K562 (cell line): ENCODE measurements at regions not wholly inside any gene's neighbourhood (a gene's known extent, or its start where the extent isn't known, plus 50 kb on each side); places are given as distances from the start of the nearest gene placed in this dataset.

ENCODE experiments used
- ATAC-seq: fragments of 200-7000 bp; cut with Tn5 transposase; 3 replicates; pipeline ENCODE4 v1.9.1; 2020; ENCODE audit warnings: moderate library complexity
- BruUV-seq: library from RNA; stranded (reverse); fragments of 400-500 nt; replicated peaks from 2 replicates; lab custom pipeline; 2021; lab: Mats Ljungman, UMichigan
- CTCF ChIA-PET: fragments of 300-600 bp; formaldehyde crosslinking; extraction: SDS; loops from one replicate; lab custom pipeline; 2021; ENCODE audit warnings: low intra/inter-chr PET ratio; lab: Yijun Ruan, JAX
- POLR2A ChIA-PET: fragments of 300-600, 350-650 bp; sonication (Branson Sonifier 250); formaldehyde crosslinking; extraction: SDS; loops from one replicate; lab custom pipeline; 2021; ENCODE audit warnings: antibody characterized with exemption, inconsistent platforms; lab: Yijun Ruan, JAX
- DNase-seq, 4 experiments: peaks; one replicate each; pipeline versions ENCODE4 v3.0.0 to v3.0.0-alpha.2; 2011 to 2018; ENCODE audit warnings: low spot score in 3 of 4, mixed read lengths in 3 of 4; ENCODE audit errors: extremely low read depth in 1 of 4
- FAIRE-seq: peaks from 2 replicates; lab custom pipeline; 2011; peaks lifted over from hg19 to GRCh38; lab: Jason Lieb, UNC
- H2AFZ ChIP-seq: 2 replicates; pipeline ENCODE4 v1.6.0; 2011; ENCODE audit warnings: low read depth, low read length, control low read depth, inconsistent platforms
- H3K27ac ChIP-seq: fragments of 200-600 bp; 3 replicates; pipeline ENCODE4 v1.8.0; 2011; ENCODE audit warnings: low read depth, mild to moderate bottlenecking, control low read depth, inconsistent platforms, low read length, moderate library complexity, mixed read lengths; ENCODE audit errors: extremely low read depth
- H3K27me3 ChIP-seq, 2 experiments: fragments of 300-600 bp in 1 of 2; 2 replicates in 1 of 2; 3 replicates in 1 of 2; pipeline versions ENCODE4 v1.6.0 to v1.8.0; 2011; ENCODE audit warnings: inconsistent platforms in 2 of 2, low read length in 2 of 2, mild to moderate bottlenecking in 1 of 2, mixed read lengths in 1 of 2, moderate library complexity in 1 of 2; ENCODE audit not compliant: control insufficient read depth in 2 of 2, insufficient read depth in 2 of 2
- H3K36me3 ChIP-seq: fragments of 300-600 bp; 3 replicates; pipeline ENCODE4 v1.8.0; 2011; ENCODE audit warnings: mild to moderate bottlenecking, low read length, inconsistent platforms; ENCODE audit not compliant: control insufficient read depth, insufficient read depth
- H3K4me1 ChIP-seq, 2 experiments: fragments of 200-600 bp in 1 of 2; replicated peaks in 1 of 2; 2 replicates in 1 of 2; 3 replicates in 1 of 2; pipeline versions ENCODE4 v1.5.1 to v1.8.0; 2011; ENCODE audit warnings: inconsistent platforms in 2 of 2, low read length in 2 of 2, mild to moderate bottlenecking in 1 of 2, mixed read lengths in 1 of 2, moderate library complexity in 1 of 2; ENCODE audit not compliant: control insufficient read depth in 2 of 2, insufficient read depth in 2 of 2
- H3K4me2 ChIP-seq: 2 replicates; pipeline ENCODE4 v1.6.1; 2011; ENCODE audit warnings: low read length, control low read depth, inconsistent platforms, mixed read lengths; ENCODE audit not compliant: insufficient read depth
- H3K4me3 ChIP-seq: fragments of 200-600 bp; sonication (generic), shearing (Covaris generic); 2 replicates; pipeline ENCODE4 v1.5.1; 2016; ENCODE audit warnings: control low read depth, inconsistent platforms
- H3K79me2 ChIP-seq: fragments of 200-600 bp; 3 replicates; pipeline ENCODE4 v1.8.0; 2011; ENCODE audit warnings: low read length, inconsistent platforms; ENCODE audit not compliant: control insufficient read depth, insufficient read depth
- H3K9ac ChIP-seq, 2 experiments: 2 replicates each; pipeline versions ENCODE4 v1.6.0 to v1.6.1; 2011; ENCODE audit warnings: low read depth in 2 of 2, low read length in 2 of 2, control low read depth in 1 of 2, inconsistent platforms in 1 of 2, mild to moderate bottlenecking in 1 of 2, mixed read lengths in 1 of 2; ENCODE audit not compliant: insufficient read depth in 1 of 2
- H3K9me1 ChIP-seq: one replicate; pipeline ENCODE4 v1.6.0; 2011; ENCODE audit warnings: inconsistent platforms, mild to moderate bottlenecking, low read length, moderate library complexity; ENCODE audit not compliant: control insufficient read depth, insufficient read depth
- H3K9me3 ChIP-seq: replicated peaks from 2 replicates; pipeline ENCODE4 v1.5.1; 2011; ENCODE audit warnings: low read depth, low read length, inconsistent platforms; ENCODE audit not compliant: control insufficient read depth, insufficient read depth
- H4K20me1 ChIP-seq: replicated peaks from 2 replicates; pipeline ENCODE4 v1.6.1; 2011; ENCODE audit warnings: low read length, inconsistent platforms, mixed read lengths; ENCODE audit not compliant: control insufficient read depth, insufficient read depth
- CBX8 ChIP-seq: fragments of 200-600 bp; sonication (generic); IDR thresholded peaks from 2 replicates; pipeline ENCODE4 v1.6.1; 2012; ENCODE audit warnings: borderline replicate concordance, mixed run types, low read depth, mild to moderate bottlenecking, moderate library complexity, mixed read lengths, low read length, control low read depth, inconsistent platforms; ENCODE audit not compliant: poor library complexity, severe bottlenecking; ENCODE audit errors: extremely low read depth
- ETV5 ChIP-seq: sonication (generic); formaldehyde crosslinking; IDR thresholded peaks from 2 replicates; pipeline ENCODE4 v1.4.0; 2020; ENCODE audit warnings: low read depth, mild to moderate bottlenecking, missing genetic modification reagents
- FOS ChIP-seq: IDR thresholded peaks from 3 replicates; pipeline ENCODE4 v1.6.1; 2011; ENCODE audit not compliant: insufficient read length; ENCODE audit errors: extremely low read depth
- MTA2 ChIP-seq: fragments of 450-650 bp; IDR thresholded peaks from 2 replicates; pipeline ENCODE4 v1.6.1; 2016; ENCODE audit warnings: low read depth
- NCOA1 ChIP-seq: fragments of 450-650 bp; IDR thresholded peaks from 2 replicates; pipeline ENCODE4 v1.6.1; 2016; ENCODE audit warnings: low read depth
- NR2F6 ChIP-seq: fragments of 450-650 bp; formaldehyde crosslinking; IDR thresholded peaks from 2 replicates; pipeline ENCODE4 v1.4.0; 2020; ENCODE audit warnings: mild to moderate bottlenecking
- RBBP5 ChIP-seq: fragments of 200-600 bp; sonication (generic); IDR thresholded peaks from 2 replicates; pipeline ENCODE4 v1.6.1; 2012; ENCODE audit warnings: borderline replicate concordance, mild to moderate bottlenecking, low read length, control low read depth, inconsistent platforms; ENCODE audit not compliant: insufficient read depth, poor library complexity, severe bottlenecking
- SIRT6 ChIP-seq: IDR thresholded peaks from one replicate; pipeline ENCODE4 v1.6.1; 2012; ENCODE audit warnings: low read depth, mild to moderate bottlenecking, control low read depth, inconsistent platforms, low read length, moderate library complexity
- SMC3 ChIP-seq: conservative IDR thresholded peaks from 2 replicates; pipeline ENCODE4 v1.6.1; 2011; ENCODE audit warnings: low read depth, low read length, improper control_type of control experiment; ENCODE audit not compliant: insufficient read depth
- ZNF436 ChIP-seq: fragments of 250-450, 450-650 bp; sonication (Bioruptor Pico); formaldehyde crosslinking; IDR thresholded peaks from 2 replicates; pipeline ENCODE4 v1.7.0; 2020; ENCODE audit warnings: mild to moderate bottlenecking
- ZNF764 ChIP-seq: fragments of 250-450 bp; sonication (Bioruptor Pico); IDR thresholded peaks from 2 replicates; pipeline ENCODE4 v1.4.0; 2020; ENCODE audit warnings: low read depth, mild to moderate bottlenecking, moderate library complexity
- WGBS: fragments of 100-300 bp; shearing (Covaris generic); methylation state at CpG from one replicate; pipeline ENCODE4 v1.1.6; 2016; ENCODE audit warnings: low coverage, mixed read lengths; ENCODE audit not compliant: insufficient coverage; ENCODE audit errors: missing lambda C conversion rate; 5-methylcytosine and 5-hydroxymethylcytosine counted together
- in situ Hi-C: fragments of 300-500 bp; cut with MboI; formaldehyde crosslinking; loops from 4 replicates; pipeline ENCODE4 v1.15.0; 2018; ENCODE audit warnings: inconsistent platforms, mixed read lengths
- intact Hi-C: fragments of 100-400 bp; cut with micrococcal nuclease; formaldehyde crosslinking; loops from 2 replicates; pipeline ENCODE4 v1.14.2; 2022
- TF ChIP-seq, protein P1 (sequence below), 2 experiments: fragments of 450-650 bp in 1 of 2; sonication (generic) in 1 of 2; formaldehyde crosslinking in 1 of 2; IDR thresholded peaks in 1 of 2; conservative IDR thresholded peaks in 1 of 2; 2 replicates each; pipeline versions ENCODE4 v1.6.1 to v1.8.1; 2016 to 2023; ENCODE audit warnings: mild to moderate bottlenecking in 2 of 2, moderate library complexity in 2 of 2, inconsistent platforms in 1 of 2, missing genetic modification reagents in 1 of 2
- TF ChIP-seq, protein P2 (sequence below), 2 experiments: IDR thresholded peaks in 1 of 2; conservative IDR thresholded peaks in 1 of 2; 2 replicates each; pipeline ENCODE4 v1.6.1; 2016; ENCODE audit warnings: low read depth in 2 of 2, mild to moderate bottlenecking in 1 of 2, missing compliant biosample characterization in 1 of 2, missing genetic modification characterization in 1 of 2, moderate library complexity in 1 of 2

DNA sequence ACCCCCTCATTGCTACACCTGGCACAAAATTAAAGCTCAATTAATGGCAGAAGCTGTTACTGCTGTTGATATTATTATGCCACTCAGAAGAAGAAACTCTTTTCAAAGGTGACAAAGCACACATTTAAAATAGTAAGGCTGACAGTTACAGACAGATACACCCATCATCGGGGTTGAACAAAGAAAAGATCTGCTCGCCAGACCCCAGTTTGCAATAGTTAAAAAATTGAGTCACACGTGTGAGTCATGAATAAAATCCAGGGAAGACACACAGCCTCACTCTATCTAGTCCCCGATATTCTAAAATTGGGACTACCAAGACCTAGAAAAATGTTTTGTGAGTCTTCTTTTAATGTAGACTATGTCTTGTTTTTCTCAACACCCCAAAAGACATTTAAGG lies 330.0 kb upstream of the SOX9 start (continued):
- TF ChIP-seq, protein P1, sequence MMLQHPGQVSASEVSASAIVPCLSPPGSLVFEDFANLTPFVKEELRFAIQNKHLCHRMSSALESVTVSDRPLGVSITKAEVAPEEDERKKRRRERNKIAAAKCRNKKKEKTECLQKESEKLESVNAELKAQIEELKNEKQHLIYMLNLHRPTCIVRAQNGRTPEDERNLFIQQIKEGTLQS (IDR thresholded peaks at IDR 0.05): no peak
- TF ChIP-seq, protein P1 (CRISPR knock-in tag; conservative IDR thresholded peaks at IDR 0.05): no peak
- no peak for TF ChIP-seq SMC3
- TF ChIP-seq ETV5: no peak
- no peak for TF ChIP-seq NCOA1

DNA sequence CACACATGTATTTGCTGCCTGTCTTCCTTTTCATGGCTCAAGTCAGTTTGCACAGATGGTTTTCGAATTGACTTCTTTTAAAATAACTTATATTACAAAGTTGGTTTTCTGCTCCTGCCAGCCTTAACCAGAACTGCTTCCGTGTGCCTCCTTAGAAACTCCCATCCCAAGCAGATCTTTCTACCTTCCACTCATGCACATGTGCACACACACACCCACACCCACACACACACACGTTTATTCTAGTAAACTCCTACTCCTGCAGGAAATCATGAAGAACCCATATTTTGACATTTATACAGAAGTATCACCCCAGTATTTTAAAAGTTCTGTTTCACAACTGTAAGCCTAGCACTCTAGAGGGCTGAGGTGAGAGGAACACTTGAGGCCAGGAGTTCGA lies 329.5 kb upstream of the SOX9 start:
- BruUV-seq: no TSS peak
- Histone ChIP-seq H3K27me3 (no peaks in the 10 kb centered on the region), H3K9ac (no peak overlapping the region), H3K9me3 (no peaks in the 10 kb centered on the region), H2AFZ (no peak overlapping the region), H3K4me3 (no peak overlapping the region), H3K27ac (no peak overlapping the region), H3K4me1 (no peaks in the 10 kb centered on the region), H3K9me1 (no peaks in the 10 kb centered on the region), H3K79me2 (no peaks in the 10 kb centered on the region), H3K36me3 (no peaks in the 10 kb centered on the region), H4K20me1 (no peaks in the 10 kb centered on the region), H3K4me2 (no peak overlapping the region)
- no peak for ATAC-seq
- FAIRE-seq: no peak
- intact Hi-C loops (no loop called here), in situ Hi-C loops (no loop called here)
- ChIA-PET POLR2A (no interaction called here), CTCF (no interaction called here)
- no peak for TF ChIP-seq ZNF436
- TF ChIP-seq, protein P2, sequence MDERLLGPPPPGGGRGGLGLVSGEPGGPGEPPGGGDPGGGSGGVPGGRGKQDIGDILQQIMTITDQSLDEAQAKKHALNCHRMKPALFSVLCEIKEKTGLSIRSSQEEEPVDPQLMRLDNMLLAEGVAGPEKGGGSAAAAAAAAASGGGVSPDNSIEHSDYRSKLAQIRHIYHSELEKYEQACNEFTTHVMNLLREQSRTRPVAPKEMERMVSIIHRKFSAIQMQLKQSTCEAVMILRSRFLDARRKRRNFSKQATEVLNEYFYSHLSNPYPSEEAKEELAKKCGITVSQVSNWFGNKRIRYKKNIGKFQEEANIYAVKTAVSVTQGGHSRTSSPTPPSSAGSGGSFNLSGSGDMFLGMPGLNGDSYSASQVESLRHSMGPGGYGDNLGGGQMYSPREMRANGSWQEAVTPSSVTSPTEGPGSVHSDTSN (CRISPR knock-in tag; IDR thresholded peaks at IDR 0.05; ENCODE audit: low read depth): no peak
- TF ChIP-seq, protein P2 (tag; conservative IDR thresholded peaks at IDR 0.05; ENCODE audit: low read depth): no peak
- TF ChIP-seq CBX8: no peak
- no peak for TF ChIP-seq ZNF764
- no peak for TF ChIP-seq RBBP5
- no peak for TF ChIP-seq MTA2
- TF ChIP-seq NR2F6 (CRISPR knock-in tag): no peak
- no peak for TF ChIP-seq FOS
- TF ChIP-seq SIRT6: no peak
- WGBS: 2% methylated on average over 4 of the region's 4 CpGs
- DNase-seq: no peak
